ENCODE measurements at regions not wholly inside any gene's neighbourhood (a gene's known extent, or its start where the extent isn't known, plus 50 kb on each side); places are given as distances from the start of the nearest gene placed in this dataset.

- H3K36me3 ChIP-seq (ENCODE audit: insufficient read depth in 1 of 2, low read depth in 1 of 2): no peaks in the 10 kb centered on the region
- peaks cover 3% of the 10 kb centered on the region for H3K9me3 ChIP-seq
- H3K27me3 ChIP-seq (ENCODE audit: insufficient read depth in 3 of 3, low read length in 2 of 3): peaks cover 0 to 3% (median 0%) of the 10 kb centered on the region in 3 donors
- no peak overlapping the region for H3K4me3 ChIP-seq
- 51 to 56% (median 55%) methylated on average over 2 of the region's 2 CpGs for WGBS, 3 donors
- DNase-seq (no peak), ATAC-seq (no peak)
- intact Hi-C loops (cut with DNase I): no loop called here
- no peak overlapping the region for H3K27ac ChIP-seq
- TF ChIP-seq CTCF (IDR thresholded peaks at IDR 0.05): no peak
- no peaks in the 10 kb centered on the region for H3K4me1 ChIP-seq
Observed at GRCh38 chr9:1766042-1766441, 249.1 kb upstream of the SMARCA2 start.

- DNase-seq: no peak
- Histone ChIP-seq H3K9me3 (peaks cover 3% of the 10 kb centered on the region), H3K27ac (no peak overlapping the region), H3K4me3 (no peak overlapping the region), H3K36me3 (ENCODE audit: insufficient read depth in 1 of 2, low read depth in 1 of 2) (no peaks in the 10 kb centered on the region), H3K27me3 (ENCODE audit: insufficient read depth in 3 of 3, low read length in 2 of 3) (peaks cover 0 to 3% (median 0%) of the 10 kb centered on the region in 3 donors), H3K4me1 (no peaks in the 10 kb centered on the region)
- TF ChIP-seq CTCF (IDR thresholded peaks at IDR 0.05): no peak
- no peak for ATAC-seq
- intact Hi-C loops (cut with DNase I): no loop called here
- 62 to 71% (median 68%) methylated on average over 3 of the region's 3 CpGs for WGBS, 3 donors
Observed at GRCh38 chr9:1768561-1768960, 246.6 kb upstream of the SMARCA2 start.

- Histone ChIP-seq H3K4me1 (no peaks in the 10 kb centered on the region), H3K27me3 (ENCODE audit: insufficient read depth in 3 of 3, low read length in 2 of 3) (peaks cover 0 to 3% (median 0%) of the 10 kb centered on the region in 3 donors), H3K27ac (no peak overlapping the region), H3K4me3 (no peak overlapping the region), H3K9me3 (peaks cover 3% of the 10 kb centered on the region), H3K36me3 (ENCODE audit: insufficient read depth in 1 of 2, low read depth in 1 of 2) (no peaks in the 10 kb centered on the region)
- DNase-seq (no peak), ATAC-seq (no peak)
- no peak for TF ChIP-seq CTCF (IDR thresholded peaks at IDR 0.05)
- WGBS, 3 donors: 74 to 80% (median 77%) methylated on average over 3 of the region's 3 CpGs
- intact Hi-C loops (cut with DNase I): no loop called here
Observed at GRCh38 chr9:1771094-1771789, 243.9 kb upstream of the SMARCA2 start.

- no peak overlapping the region for H3K4me3 ChIP-seq
- TF ChIP-seq CTCF (IDR thresholded peaks at IDR 0.05): no peak
- H3K27me3 ChIP-seq (ENCODE audit: insufficient read depth in 3 of 3, low read length in 2 of 3): no peaks in the 10 kb centered on the region
- intact Hi-C loops (cut with DNase I): no loop called here
- peaks cover 3% of the 10 kb centered on the region for H3K9me3 ChIP-seq
- no peaks in the 10 kb centered on the region for H3K36me3 ChIP-seq (ENCODE audit: insufficient read depth in 1 of 2, low read depth in 1 of 2)
- DNase-seq (no peak), ATAC-seq (no peak)
- H3K4me1 ChIP-seq: no peaks in the 10 kb centered on the region
- no peak overlapping the region for H3K27ac ChIP-seq
Observed at GRCh38 chr9:1775230-1775629, 239.9 kb upstream of the SMARCA2 start.

- ATAC-seq (no peak), DNase-seq (no peak)
- H3K4me3 ChIP-seq: no peak overlapping the region
- WGBS, 3 donors: 85 to 90% (median 88%) methylated on average over 1 of the region's 1 CpG
- no peaks in the 10 kb centered on the region for H3K9me3 ChIP-seq
- H3K4me1 ChIP-seq: no peaks in the 10 kb centered on the region
- no peak for TF ChIP-seq CTCF (IDR thresholded peaks at IDR 0.05)
- intact Hi-C loops (cut with DNase I): no loop called here
- H3K27me3 ChIP-seq (ENCODE audit: insufficient read depth in 3 of 3, low read length in 2 of 3): no peaks in the 10 kb centered on the region
- H3K36me3 ChIP-seq (ENCODE audit: insufficient read depth in 1 of 2, low read depth in 1 of 2): no peaks in the 10 kb centered on the region
- no peak overlapping the region for H3K27ac ChIP-seq
Observed at GRCh38 chr9:1776668-1777067, 238.5 kb upstream of the SMARCA2 start.
